T-helper 1 cell (primary cell): ENCODE measurements at regions not wholly inside any gene's neighbourhood (a gene's known extent, or its start where the extent isn't known, plus 50 kb on each side); places are given as distances from the start of the nearest gene placed in this dataset.

Experiments
- DNase-seq, 5 donors: peaks; one replicate each; pipeline ENCODE4 v3.0.0-alpha.2; 2012 to 2020

DNA sequence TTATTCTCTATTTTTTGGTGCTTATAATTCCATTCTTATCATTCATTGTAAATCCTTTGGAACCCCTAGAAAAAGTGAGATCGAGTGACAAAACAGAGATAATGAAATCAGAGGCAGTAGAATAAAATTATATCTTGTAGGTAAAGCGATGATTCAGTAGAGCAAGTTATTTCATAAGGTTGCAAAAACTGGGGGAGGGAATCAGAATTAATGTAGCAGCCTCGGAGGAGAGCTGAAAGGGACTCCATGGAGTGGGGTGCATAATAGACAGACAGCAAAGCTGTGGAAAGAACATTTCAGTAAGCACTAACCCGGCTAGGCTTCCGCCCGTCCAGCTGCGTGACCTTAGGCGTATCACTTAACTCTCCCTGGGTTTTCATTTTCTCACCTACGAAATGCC, 289.7 kb downstream of the EN1 start:
- DNase-seq: no peak

DNA sequence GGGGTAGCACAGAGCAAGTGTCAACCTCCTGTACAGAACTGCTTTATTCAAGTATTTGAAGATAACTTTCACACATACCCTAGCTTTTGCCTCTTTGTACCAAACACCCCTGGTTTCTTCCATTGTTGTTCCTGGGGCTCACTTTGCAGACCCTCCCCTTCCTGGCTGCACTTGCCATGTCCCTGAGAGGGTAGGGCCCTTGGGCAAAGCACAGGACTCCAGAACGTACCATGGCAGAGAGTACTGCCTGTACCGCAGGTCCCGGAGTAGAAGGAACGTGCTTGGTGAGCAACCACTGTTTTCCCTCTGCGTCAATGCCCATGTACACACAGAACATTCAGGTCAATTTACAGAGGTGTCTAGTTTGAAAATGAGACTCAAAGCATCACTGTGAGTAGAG, 290.4 kb downstream of the EN1 start:
- DNase-seq: no peak

GRCh38 chr2:118554616-118555015, 292.8 kb downstream of the EN1 start:
- no peak for DNase-seq

DNA sequence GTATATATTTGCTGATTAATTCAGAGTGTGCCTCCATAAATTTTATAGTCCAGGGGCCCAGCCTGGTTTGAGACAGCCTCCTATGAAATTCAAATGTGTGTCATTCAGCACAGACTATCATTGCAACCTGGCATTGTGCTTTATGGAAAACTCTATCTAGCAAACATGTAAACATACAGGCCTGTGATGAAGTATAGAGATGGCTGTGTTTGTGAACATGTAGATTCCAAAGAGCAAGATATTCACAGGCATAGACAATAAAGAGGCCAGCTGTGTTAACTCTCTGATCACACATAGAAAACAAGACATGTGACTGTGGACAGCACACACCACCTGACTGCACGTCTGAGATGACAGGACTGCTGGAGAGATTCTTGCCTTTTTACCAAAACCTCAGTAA, 297.9 kb downstream of the EN1 start:
- DNase-seq: no peak

DNA sequence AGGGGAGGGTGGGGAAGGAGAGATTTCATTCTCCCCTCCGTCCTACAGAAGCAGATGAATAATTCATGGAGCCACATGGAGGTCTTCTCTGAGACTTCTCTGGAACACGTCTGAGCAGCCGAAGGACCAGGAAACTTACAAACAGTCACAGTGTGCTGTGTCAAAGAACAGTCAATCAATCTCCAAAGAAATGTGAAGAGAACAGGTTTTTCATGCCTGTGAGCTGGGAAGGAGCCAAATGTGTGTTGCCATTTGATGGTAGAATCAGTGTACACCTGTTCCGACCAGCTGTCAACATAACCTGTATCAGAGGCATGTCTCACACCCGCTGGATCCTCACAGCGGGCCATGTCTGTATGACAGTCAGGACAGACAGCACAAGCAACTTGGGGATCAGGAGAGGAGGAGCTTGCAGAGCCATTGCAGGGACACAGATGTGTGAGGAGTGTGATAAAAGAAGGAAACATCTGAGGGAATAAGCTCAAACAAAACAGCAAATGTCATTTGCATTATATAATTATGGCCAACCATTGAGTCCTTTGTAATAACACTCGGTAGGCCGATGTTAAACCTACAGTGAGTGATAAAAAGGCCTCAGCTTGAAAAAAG, 298.5 kb downstream of the EN1 start:
- DNase-seq: no peak

DNA sequence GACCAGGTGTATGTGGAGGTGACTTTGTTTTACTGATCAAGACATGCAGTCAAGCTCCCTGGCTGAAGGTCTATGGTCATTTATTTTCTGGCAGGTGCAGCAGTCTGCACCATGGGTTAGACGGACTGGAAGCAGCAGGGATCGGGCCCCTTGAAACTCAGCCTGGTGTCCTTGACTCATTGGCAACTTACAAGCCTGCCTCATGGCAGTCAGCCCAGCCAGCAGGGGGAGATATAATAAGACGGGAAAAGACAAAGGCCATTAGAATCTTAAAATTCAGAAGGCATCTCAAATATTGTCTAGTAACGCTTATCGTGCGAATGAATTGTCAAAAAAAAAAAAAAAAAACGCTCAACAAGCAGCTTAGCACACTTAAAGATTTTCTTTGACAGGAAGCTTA, 308.2 kb downstream of the EN1 start:
- no peak for DNase-seq

DNA sequence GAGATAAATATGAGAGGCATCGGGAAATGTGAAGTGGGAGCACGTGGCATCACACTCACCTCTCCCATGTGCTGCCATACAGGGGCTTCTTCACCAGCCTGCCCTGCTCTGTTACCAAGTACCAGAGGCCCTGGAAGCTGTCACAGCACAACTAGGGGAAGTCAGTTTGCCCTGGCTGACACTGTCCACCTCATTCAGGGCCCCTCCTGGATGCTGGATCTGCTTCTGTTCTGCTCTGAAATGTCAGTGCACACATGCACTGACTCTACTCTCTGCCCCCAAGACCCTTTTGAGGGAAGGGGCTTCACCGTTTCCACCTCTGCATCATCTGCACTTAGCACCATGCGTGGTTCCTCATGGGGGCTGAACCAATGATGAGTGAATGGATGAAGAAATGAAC, 311.1 kb downstream of the EN1 start:
- no peak for DNase-seq

DNA sequence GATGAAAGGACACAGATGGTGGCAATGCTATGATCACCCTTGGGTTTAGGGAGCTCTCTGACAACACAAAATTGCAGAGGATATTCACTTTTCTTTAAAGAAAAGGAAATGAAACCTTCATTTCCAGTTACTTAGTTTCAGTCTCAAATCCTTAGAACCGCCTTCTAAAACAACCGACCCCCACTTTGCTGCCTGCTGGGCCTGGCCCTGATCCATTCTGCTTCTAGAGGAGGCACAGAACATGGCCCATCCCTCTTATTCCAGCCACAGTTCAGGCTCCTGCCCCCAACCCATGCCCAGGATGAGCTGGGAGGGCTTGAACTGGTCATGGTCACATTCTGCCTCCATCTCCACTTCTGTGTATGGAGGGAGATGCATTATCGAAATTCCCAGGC, 311.6 kb downstream of the EN1 start:
- no peak for DNase-seq

GRCh38 chr2:118535171-118535817, 312.2 kb downstream of the EN1 start:
- DNase-seq: no peak

DNA sequence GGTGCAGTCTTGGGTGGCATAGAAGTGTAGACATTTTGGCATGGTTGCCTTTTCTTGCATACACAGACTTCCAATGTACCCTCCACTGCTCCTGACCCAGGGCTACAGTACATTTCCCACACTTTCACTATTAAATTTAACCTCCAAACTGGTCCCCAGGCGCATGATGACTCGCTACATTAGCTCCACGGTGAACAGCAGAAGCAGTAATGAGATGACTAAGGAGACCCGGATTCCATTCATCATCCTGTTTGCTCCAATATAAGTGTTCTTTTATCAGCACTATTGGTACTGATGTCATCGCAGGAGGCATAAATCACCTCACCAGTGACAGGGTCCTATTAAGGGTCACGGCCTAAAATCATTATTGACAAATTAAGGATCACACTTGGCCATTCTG, 316.5 kb downstream of the EN1 start:
- no peak for DNase-seq

- DNase-seq: no peak
Observed at GRCh38 chr2:118529908-118530599, 317.4 kb downstream of the EN1 start.

DNA sequence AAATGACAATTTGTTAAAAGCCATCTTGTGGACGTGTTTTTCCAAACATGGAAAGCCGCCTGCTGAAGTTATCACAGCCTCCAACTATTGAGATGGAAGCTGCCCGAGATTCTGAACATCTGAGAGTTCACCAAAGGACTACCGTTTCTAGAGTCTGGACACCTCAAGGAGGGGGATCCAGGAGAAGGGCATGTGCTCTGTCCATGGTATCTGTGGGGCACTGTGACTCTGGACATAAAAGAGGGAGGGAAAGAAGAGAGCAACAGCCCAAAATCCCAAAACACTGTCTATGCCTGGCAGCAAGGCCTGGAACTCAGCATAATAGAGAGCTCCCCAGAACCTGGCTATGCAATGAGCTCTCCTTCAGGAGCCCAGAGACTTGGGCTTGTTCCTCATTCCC, 319.9 kb downstream of the EN1 start:
- no peak for DNase-seq

GRCh38 chr2:118525346-118525745, 322.1 kb downstream of the EN1 start:
- no peak for DNase-seq

- no peak for DNase-seq
Observed at GRCh38 chr2:118524911-118525310, 322.5 kb downstream of the EN1 start.

DNA sequence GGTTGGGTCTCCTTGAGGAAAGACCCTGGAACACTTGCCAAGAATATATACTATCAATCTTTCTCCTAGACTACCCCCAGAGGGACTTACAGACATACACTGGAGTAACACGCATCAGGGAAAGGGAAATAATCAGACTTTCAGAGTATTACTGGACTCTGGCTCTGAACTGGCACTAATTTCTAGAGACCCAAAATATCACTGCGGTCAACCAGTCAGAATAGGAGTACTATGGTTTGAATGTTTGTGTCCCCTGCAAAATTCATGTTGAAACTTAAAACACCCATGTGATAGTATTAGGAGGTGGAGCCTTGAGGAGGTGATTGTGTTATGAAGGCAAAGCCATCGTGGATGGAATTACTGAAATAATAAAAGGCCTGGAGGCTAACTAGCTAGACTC, 323.7 kb downstream of the EN1 start:
- no peak for DNase-seq

- no peak for DNase-seq
Observed at GRCh38 chr2:118521960-118522359, 325.5 kb downstream of the EN1 start.

- no peak for DNase-seq
Observed at GRCh38 chr2:118521272-118521671, 326.2 kb downstream of the EN1 start.

DNA sequence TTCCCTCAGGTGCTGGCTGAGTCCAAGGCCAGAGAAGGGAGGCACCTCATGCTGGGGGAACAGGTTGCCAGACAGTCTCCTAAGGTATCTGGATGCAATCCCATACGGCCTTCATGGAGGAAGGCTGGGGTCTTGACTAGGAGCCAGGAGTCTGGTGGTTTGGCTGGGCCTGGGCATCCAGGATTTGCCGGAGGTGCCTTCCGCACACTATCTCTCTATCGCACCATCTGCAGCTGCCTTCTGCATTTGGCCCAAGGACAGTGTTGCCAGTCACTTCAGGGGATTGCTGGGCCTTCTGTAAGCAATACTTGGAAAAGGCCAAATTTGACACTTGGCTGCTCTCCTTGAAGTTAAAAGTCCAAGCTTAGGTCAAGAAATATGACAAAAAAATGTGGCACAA, 327.2 kb downstream of the EN1 start:
- DNase-seq: no peak

DNA sequence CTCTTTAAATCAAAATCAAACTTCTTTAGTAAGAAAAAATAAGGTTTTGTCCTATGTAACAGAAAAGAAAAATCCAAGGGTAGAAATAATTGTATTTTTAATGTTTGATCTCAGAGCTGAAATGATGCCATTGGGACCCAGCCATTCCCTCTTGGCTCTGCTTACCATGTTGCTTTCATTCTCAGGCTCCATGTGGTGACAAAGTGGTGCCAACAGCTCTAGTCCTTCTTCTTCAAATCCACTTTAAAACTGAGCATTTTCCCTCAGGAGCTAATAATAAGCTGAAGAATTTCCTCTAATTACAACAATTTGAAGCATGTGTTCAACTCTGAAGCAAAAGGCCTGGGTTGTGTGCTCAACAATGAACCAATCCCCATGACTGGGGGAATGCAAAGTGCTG, 327.9 kb downstream of the EN1 start:
- no peak for DNase-seq

DNA sequence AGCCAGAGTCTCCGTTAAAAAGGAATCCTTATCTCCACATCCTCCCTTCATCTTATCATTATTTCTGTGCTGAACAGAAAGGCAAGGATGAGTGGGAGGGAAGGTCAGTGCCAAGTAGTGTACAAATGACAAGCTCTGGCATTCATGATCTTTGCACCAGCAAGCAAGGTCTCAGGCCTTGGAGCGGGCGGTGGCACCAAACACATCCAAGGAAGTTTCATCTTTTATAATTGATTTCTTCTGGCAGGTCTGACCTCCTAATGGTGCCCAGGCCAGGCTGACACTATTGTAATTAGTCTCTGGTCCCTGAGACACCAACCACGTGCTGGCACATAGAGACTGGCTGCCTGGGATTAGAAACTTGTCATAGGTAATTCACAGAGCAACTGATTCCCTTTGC, 336.6 kb downstream of the EN1 start:
- DNase-seq: no peak

- DNase-seq: no peak
Observed at GRCh38 chr2:118509319-118510004, 338.0 kb downstream of the EN1 start.

DNA sequence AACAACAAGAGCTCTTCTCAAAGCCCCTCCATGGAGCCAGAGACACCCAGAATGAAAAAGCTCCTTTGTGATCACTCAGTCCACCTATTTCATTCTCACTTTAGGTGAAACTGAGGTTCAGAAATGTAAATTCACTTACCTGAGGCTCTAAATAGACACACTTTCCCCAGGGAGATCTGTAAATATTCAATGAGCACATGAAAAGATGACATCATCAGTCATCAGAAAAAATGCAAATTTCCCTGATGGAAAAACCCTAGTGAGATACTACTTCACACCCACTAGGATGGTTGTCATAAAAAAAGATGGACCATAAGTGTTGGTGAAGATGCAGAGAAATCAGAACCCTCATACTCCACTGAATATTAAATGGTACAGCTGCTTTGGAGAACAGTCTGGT, 339.2 kb downstream of the EN1 start:
- no peak for DNase-seq

DNA sequence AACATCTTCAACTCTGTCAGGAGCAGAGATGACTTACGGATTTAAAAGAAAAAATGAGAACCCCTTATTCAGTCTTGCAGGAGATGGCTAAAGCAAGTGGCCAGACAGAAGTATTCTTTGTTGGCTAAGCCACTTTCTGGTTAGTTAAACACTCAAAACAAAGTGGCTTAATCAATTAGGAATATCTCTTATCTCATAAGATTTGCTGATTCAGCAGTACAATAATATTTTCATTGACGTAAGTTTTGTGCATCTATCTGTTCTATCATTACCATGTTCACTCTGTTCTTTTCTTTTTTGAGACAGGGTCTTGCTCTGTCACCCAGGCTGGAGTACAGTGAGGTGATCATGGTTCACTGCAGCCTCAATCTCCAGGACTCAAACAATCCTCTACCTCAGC, 342.0 kb downstream of the EN1 start:
- no peak for DNase-seq

GRCh38 chr2:118502106-118502505, 345.3 kb downstream of the EN1 start:
- DNase-seq: no peak
